GM21825 (cell line): ENCODE measurements at regions not wholly inside any gene's neighbourhood (a gene's known extent, or its start where the extent isn't known, plus 50 kb on each side); places are given as distances from the start of the nearest gene placed in this dataset.
"Not testable (repeated sequence)": the region's sequence is repeated elsewhere in the genome, so short reads cannot be mapped to it uniquely, and the experiment has no call there.

ENCODE experiments used
- ATAC-seq: cut with Tn5 transposase; IDR thresholded peaks from one replicate; pipeline ENCODE4 v1.9.1; 2021; ENCODE audit warnings: mild to moderate bottlenecking, moderate library complexity; ENCODE audit not compliant: unreplicated experiment

- no peak for ATAC-seq
These were observed 1073.4 kb upstream of the GYPC start for GRCh38 chr2:125582516-125582915.

- no peak for ATAC-seq
These were observed 1071.2 kb upstream of the GYPC start for GRCh38 chr2:125584732-125585131.

GRCh38 chr2:125588780-125589179, 1067.2 kb upstream of the GYPC start:
- ATAC-seq: no peak

- ATAC-seq: no peak
These were observed 1064.0 kb upstream of the GYPC start for GRCh38 chr2:125591954-125592353.

GRCh38 chr2:125593036-125593435, 1062.9 kb upstream of the GYPC start:
- ATAC-seq: no peak

- ATAC-seq: no peak
These were observed 1059.3 kb upstream of the GYPC start for GRCh38 chr2:125596612-125597011.

- no peak for ATAC-seq
These were observed 1040.5 kb upstream of the GYPC start for GRCh38 chr2:125615438-125615837.

GRCh38 chr2:125630377-125630776, 1025.6 kb upstream of the GYPC start:
- no peak for ATAC-seq

GRCh38 chr2:125634662-125635061, 1021.3 kb upstream of the GYPC start:
- no peak for ATAC-seq

- no peak for ATAC-seq
These were observed 1017.6 kb upstream of the GYPC start for GRCh38 chr2:125638345-125638744.

GRCh38 chr2:125642032-125642431, 1013.9 kb upstream of the GYPC start:
- ATAC-seq: no peak

GRCh38 chr2:125643128-125643527, 1012.8 kb upstream of the GYPC start:
- ATAC-seq: no peak

GRCh38 chr2:125643585-125643984, 1012.4 kb upstream of the GYPC start:
- ATAC-seq: no peak

- no peak for ATAC-seq
These were observed 1011.7 kb upstream of the GYPC start for GRCh38 chr2:125644257-125644656.

- no peak for ATAC-seq
These were observed 1003.7 kb upstream of the GYPC start for GRCh38 chr2:125652280-125652679.

GRCh38 chr2:125654226-125654625, 1001.7 kb upstream of the GYPC start:
- no peak for ATAC-seq

- ATAC-seq: no peak
These were observed 999.8 kb upstream of the GYPC start for GRCh38 chr2:125656190-125656589.

GRCh38 chr2:125658583-125658982, 997.4 kb upstream of the GYPC start:
- ATAC-seq: no peak

- not testable (repeated sequence) for ATAC-seq
These were observed 995.6 kb upstream of the GYPC start for GRCh38 chr2:125660369-125660768.

- no peak for ATAC-seq
These were observed 988.3 kb upstream of the GYPC start for GRCh38 chr2:125667630-125668029.

GRCh38 chr2:125679903-125680302, 976.1 kb upstream of the GYPC start:
- ATAC-seq: no peak

GRCh38 chr2:125680809-125681208, 975.1 kb upstream of the GYPC start:
- ATAC-seq: no peak

GRCh38 chr2:125681576-125681975, 974.4 kb upstream of the GYPC start:
- no peak for ATAC-seq
